ENCODE measurements at regions not wholly inside any gene's neighbourhood (a gene's known extent, or its start where the extent isn't known, plus 50 kb on each side); places are given as distances from the start of the nearest gene placed in this dataset.

GRCh38 chrX:460823-461640, 74.3 kb upstream of the PPP2R3B start:
- TF ChIP-seq CTCF (IDR thresholded peaks at IDR 0.05; ENCODE audit: insufficient read depth, low read depth, low read length) (no peak), EZH2 (IDR thresholded peaks at IDR 0.05; ENCODE audit: insufficient read depth, low read length) (no peak)

All from astrocyte (in vitro differentiated cells and primary cell).